ENCODE measurements at regions not wholly inside any gene's neighbourhood (a gene's known extent, or its start where the extent isn't known, plus 50 kb on each side); places are given as distances from the start of the nearest gene placed in this dataset.

DNA sequence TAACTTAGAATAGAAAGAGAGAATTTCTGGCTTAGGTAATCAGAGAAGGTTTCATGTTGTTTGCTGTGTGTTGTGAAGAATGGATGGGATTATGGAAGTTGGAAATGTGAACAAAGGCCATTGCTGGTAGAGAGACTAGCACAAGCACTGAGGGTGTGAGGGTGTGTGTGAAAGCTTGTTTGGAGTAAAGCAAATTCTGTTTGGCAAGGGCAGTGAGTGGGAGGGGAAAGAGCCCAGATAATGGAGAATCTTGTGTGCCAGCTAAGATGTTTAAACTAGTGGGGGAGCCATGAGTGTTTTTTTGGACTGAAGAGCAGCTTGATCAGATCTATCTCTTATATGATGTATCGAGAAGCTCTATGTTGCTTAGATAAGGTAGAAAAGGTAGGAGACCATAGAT lies 107.1 kb downstream of the DISP1 start:
- H3K4me3 ChIP-seq (ENCODE audit: low read depth, low read length), result no peak overlapping the region
- DNase-seq (ENCODE audit: low read depth), result no peak
- TF ChIP-seq, protein P1, sequence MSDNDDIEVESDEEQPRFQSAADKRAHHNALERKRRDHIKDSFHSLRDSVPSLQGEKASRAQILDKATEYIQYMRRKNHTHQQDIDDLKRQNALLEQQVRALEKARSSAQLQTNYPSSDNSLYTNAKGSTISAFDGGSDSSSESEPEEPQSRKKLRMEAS (IDR thresholded peaks at IDR 0.05; ENCODE audit: low read depth, low read length), result no peak
- TF ChIP-seq POLR2A (IDR thresholded peaks at IDR 0.05; ENCODE audit: extremely low read depth, insufficient read length) (no peak), CTCF (IDR thresholded peaks at IDR 0.05; ENCODE audit: low read depth, low read length) (no peak), MYC (IDR thresholded peaks at IDR 0.05; ENCODE audit: low read depth, low read length) (no peak)

- no peak for DNase-seq (ENCODE audit: low read depth)
- no peak overlapping the region for H3K4me3 ChIP-seq (ENCODE audit: low read depth, low read length)
- TF ChIP-seq, protein P1 (IDR thresholded peaks at IDR 0.05; ENCODE audit: low read depth, low read length), result no peak
- TF ChIP-seq POLR2A (IDR thresholded peaks at IDR 0.05; ENCODE audit: extremely low read depth, insufficient read length) (no peak), MYC (IDR thresholded peaks at IDR 0.05; ENCODE audit: low read depth, low read length) (no peak), CTCF (IDR thresholded peaks at IDR 0.05; ENCODE audit: low read depth, low read length) (no peak)
Measured at GRCh38 chr1:222923506-222923905, 108.7 kb downstream of the DISP1 start.

DNA sequence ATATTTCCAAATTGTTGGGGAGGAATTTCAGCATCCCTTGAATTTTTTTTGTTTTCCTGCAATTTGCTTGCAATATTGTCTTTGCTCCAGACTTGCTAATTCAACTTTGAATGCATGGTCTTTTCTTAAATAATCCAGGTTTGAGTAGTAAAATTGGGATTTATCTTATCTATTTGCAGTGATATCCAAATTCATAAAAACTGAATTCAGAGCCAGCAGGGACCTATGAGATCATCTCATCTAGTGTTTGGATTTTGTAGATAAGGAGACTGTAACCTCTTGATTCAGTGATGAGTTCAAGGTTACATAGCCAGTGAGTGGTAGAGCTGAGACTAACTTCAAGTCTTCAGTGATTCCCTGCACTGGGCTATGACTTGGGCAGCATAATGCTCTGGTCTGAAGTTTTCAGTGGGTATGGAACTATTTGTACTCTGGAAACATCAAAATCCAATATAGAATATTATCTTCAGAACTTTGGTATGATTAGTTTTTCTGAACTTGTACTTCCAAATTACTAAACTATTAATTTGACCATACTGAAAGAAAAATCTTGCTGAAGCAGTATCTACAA lies 109.4 kb downstream of the DISP1 start:
- TF ChIP-seq CTCF (IDR thresholded peaks at IDR 0.05; ENCODE audit: low read depth, low read length), result no peak
- TF ChIP-seq, protein P1 (IDR thresholded peaks at IDR 0.05; ENCODE audit: low read depth, low read length), result no peak
- no peak for TF ChIP-seq MYC (IDR thresholded peaks at IDR 0.05; ENCODE audit: low read depth, low read length)
- TF ChIP-seq POLR2A (IDR thresholded peaks at IDR 0.05; ENCODE audit: extremely low read depth, insufficient read length), result no peak

GRCh38 chr1:222926566-222926965 lies 111.7 kb downstream of the DISP1 start:
- no peak overlapping the region for H3K4me3 ChIP-seq (ENCODE audit: low read depth, low read length)
- DNase-seq (ENCODE audit: low read depth), result no peak
- no peak for TF ChIP-seq MYC (IDR thresholded peaks at IDR 0.05; ENCODE audit: low read depth, low read length)
- TF ChIP-seq, protein P1 (IDR thresholded peaks at IDR 0.05; ENCODE audit: low read depth, low read length), result no peak
- TF ChIP-seq POLR2A (IDR thresholded peaks at IDR 0.05; ENCODE audit: extremely low read depth, insufficient read length), result no peak
- TF ChIP-seq CTCF (IDR thresholded peaks at IDR 0.05; ENCODE audit: low read depth, low read length), result no peak

More for the DNA sequence above, 109.4 kb downstream of the DISP1 start:
- DNase-seq (ENCODE audit: low read depth), result no peak
- H3K4me3 ChIP-seq (ENCODE audit: low read depth, low read length), result no peak overlapping the region

- no peak for TF ChIP-seq CTCF (IDR thresholded peaks at IDR 0.05; ENCODE audit: low read depth, low read length)
- TF ChIP-seq MYC (IDR thresholded peaks at IDR 0.05; ENCODE audit: low read depth, low read length), result no peak
- no peak for TF ChIP-seq POLR2A (IDR thresholded peaks at IDR 0.05; ENCODE audit: extremely low read depth, insufficient read length)
- TF ChIP-seq, protein P1 (IDR thresholded peaks at IDR 0.05; ENCODE audit: low read depth, low read length), result no peak
- H3K4me3 ChIP-seq (ENCODE audit: low read depth, low read length), result no peak overlapping the region
- DNase-seq (ENCODE audit: low read depth), result no peak
Measured at GRCh38 chr1:222927031-222927430, 112.2 kb downstream of the DISP1 start.

Data from NB4 (cell line).